ENCODE measurements at regions not wholly inside any gene's neighbourhood (a gene's known extent, or its start where the extent isn't known, plus 50 kb on each side); places are given as distances from the start of the nearest gene placed in this dataset.
"Not testable (repeated sequence)": the region's sequence is repeated elsewhere in the genome, so short reads cannot be mapped to it uniquely, and the experiment has no call there.

DNA sequence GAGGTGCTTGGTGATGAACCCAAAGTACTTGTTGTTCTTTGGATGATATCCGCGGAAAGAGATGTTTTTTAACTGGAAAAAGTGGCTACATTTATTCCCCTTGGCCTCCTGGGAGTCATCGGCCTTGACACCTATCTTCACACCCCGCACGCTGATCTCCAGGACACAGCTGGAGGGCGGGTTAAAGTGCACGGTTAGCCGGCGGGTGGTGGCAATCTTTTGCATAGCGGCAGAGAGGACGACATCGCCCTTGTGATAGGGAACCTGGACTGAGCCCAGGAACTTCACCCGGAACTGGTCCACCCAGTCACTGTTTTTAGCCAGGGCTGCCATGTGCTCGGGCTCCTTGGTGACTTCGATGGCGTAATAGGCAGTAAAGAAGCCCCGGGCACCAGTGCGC lies 110.5 kb upstream of the PLEKHM1 start:
- not testable (repeated sequence) for H3K79me2 ChIP-seq (ENCODE audit: low read length); DNase-seq; H3K27ac ChIP-seq (ENCODE audit: low read length); H3K4me2 ChIP-seq (ENCODE audit: low read depth, low read length, poor library complexity, severe bottlenecking); H3K9ac ChIP-seq (ENCODE audit: low read length); H4K20me1 ChIP-seq (ENCODE audit: insufficient read depth, low read depth, low read length); H3K27me3 ChIP-seq (ENCODE audit: low read length); H3K9me3 ChIP-seq (ENCODE audit: low read length); H2AFZ ChIP-seq (ENCODE audit: low read length); H3K36me3 ChIP-seq (ENCODE audit: insufficient read depth, low read length); H3K4me1 ChIP-seq (ENCODE audit: low read length); H3K9me2 ChIP-seq (replicated peaks; ENCODE audit: insufficient read depth, low read length); H3K4me3 ChIP-seq (ENCODE audit: low read length)

DNA sequence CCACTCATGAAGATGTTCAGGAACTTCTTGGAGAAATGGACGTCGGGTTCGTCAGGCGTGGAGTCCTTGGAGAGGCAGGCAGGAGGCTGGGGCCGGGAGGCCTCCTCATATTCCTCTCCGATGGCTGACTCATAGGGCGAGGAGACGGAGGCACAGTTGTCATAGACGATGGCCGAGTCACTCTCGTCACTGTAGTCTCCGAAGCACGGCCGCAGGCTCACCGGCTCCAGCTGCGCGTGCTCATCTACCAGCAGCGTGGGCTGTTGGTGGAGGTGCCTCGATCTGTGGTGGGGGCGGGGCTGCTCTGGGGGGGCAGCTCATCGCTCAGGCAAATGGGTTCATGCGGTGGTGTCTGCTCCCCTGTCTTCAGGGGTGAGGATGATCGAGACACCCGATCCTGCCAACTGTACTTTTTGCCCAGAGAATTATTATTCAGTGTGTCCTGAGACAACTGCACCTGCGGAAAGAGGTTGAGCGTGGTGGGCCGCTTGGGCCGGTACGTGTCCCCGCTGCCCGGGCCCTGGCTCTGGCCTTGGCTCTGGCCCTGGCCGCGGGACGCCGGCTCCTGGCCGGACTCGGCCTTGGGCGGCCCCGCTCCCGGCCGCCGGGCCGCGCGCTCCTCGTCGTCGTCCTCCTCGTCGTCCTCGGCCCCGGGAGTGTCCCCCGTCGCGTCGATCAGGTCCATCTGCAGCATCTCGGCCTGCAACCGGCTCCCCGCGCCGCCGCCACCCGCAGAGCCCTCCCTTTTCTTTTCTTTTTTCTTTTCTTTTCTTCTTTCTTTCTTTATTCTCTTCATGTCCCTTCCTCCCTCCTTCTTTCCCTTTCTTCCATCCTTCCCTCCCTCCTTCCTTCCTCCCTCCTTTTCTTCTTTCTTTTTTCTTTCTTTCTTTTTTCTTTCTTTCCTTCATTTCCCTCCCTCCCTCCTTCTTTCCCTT lies 111.4 kb upstream of the PLEKHM1 start:
- H3K9me2 ChIP-seq (replicated peaks; ENCODE audit: insufficient read depth, low read length); H3K4me3 ChIP-seq (ENCODE audit: low read length); H2AFZ ChIP-seq (ENCODE audit: low read length); H3K4me1 ChIP-seq (ENCODE audit: low read length); H3K9ac ChIP-seq (ENCODE audit: low read length); H3K36me3 ChIP-seq (ENCODE audit: insufficient read depth, low read length); H3K4me2 ChIP-seq (ENCODE audit: low read depth, low read length, poor library complexity, severe bottlenecking); H3K27ac ChIP-seq (ENCODE audit: low read length); H3K9me3 ChIP-seq (ENCODE audit: low read length); DNase-seq; H3K27me3 ChIP-seq (ENCODE audit: low read length); H3K79me2 ChIP-seq (ENCODE audit: low read length); H4K20me1 ChIP-seq (ENCODE audit: insufficient read depth, low read depth, low read length): not testable (repeated sequence)

DNA sequence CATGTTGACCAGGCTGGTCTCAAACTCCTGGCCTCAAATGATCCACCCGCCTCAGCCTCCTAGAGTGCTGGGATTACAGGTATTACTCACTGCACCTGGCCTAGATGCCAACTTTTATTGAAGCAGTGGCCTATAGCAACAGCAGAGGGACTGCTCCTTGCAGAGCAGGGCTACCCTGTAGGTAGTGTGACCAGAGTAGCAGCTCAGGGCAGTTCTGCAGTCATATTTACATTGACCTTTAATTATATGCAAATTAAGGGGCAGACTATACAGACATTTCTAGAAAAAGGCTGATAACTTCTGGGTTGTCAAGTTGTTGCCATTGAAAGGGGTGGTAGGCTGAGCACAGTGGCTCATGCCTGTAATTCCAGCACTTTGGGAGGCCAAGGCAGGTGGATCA lies 115.2 kb upstream of the PLEKHM1 start:
- not testable (repeated sequence) for H4K20me1 ChIP-seq (ENCODE audit: insufficient read depth, low read depth, low read length); H3K4me3 ChIP-seq (ENCODE audit: low read length); H3K9me3 ChIP-seq (ENCODE audit: low read length); H3K27me3 ChIP-seq (ENCODE audit: low read length); H3K27ac ChIP-seq (ENCODE audit: low read length); H2AFZ ChIP-seq (ENCODE audit: low read length); H3K9me2 ChIP-seq (replicated peaks; ENCODE audit: insufficient read depth, low read length); H3K9ac ChIP-seq (ENCODE audit: low read length); DNase-seq; H3K36me3 ChIP-seq (ENCODE audit: insufficient read depth, low read length); H3K79me2 ChIP-seq (ENCODE audit: low read length); H3K4me1 ChIP-seq (ENCODE audit: low read length); H3K4me2 ChIP-seq (ENCODE audit: low read depth, low read length, poor library complexity, severe bottlenecking)

DNA sequence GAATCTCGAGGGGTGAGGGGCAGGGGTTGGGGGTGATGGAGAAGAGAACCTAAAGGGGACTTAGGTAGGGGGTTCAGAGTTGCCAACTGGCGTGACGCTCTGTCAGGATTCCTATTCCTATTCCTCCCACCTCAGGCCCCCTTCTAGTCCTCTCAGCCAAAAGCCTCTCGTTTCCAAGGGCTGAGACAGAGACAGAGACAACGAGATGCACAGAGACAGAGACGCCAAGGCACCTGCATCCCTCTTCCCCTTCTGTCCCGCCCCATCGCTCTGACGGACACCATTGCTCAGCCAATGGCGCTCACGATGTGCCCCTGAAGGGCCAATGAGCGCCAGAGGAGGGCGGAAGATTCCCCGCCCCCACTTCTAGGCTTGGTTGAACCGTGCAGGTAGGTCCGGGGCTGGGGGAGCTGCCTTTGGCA lies 129.5 kb upstream of the PLEKHM1 start:
- H3K27ac ChIP-seq (ENCODE audit: low read length); H3K27me3 ChIP-seq (ENCODE audit: low read length); H3K36me3 ChIP-seq (ENCODE audit: insufficient read depth, low read length); H2AFZ ChIP-seq (ENCODE audit: low read length); H3K79me2 ChIP-seq (ENCODE audit: low read length); H3K4me1 ChIP-seq (ENCODE audit: low read length); H3K9me3 ChIP-seq (ENCODE audit: low read length); H4K20me1 ChIP-seq (ENCODE audit: insufficient read depth, low read depth, low read length); H3K9me2 ChIP-seq (replicated peaks; ENCODE audit: insufficient read depth, low read length): not testable (repeated sequence)
- Histone ChIP-seq H3K4me2 (ENCODE audit: low read depth, low read length, poor library complexity, severe bottlenecking) (peak overlapping the region; percentile 54), H3K4me3 (ENCODE audit: low read length) (peak overlapping the region; percentile 52), H3K9ac (ENCODE audit: low read length) (0 out of 2 replicates have a peak overlapping the region, but pooled peaks have one; percentile 35)
- peak; percentile 90 for DNase-seq

DNA sequence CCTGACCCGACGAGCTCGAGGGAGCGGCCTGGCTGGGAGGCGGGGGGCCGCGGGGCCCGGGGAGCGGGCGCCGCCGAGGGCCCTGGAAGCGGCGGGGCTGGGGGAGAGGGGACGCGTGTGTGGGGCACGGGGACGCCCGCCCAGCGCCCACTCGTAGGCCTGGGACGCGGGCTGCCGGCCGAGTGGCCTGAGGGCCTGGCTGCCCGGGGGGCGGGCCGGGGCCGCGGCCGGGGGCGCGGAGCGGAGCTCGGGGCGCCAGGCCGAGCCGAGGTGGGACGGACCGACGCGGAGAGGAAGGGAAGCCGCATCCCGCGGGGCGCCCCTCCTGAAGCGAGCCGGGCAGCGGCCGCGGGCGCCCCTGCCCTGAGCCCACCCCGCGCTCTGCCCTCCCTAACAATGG lies 129.9 kb upstream of the PLEKHM1 start:
- not testable (repeated sequence) for H3K4me1 ChIP-seq (ENCODE audit: low read length); H3K9me3 ChIP-seq (ENCODE audit: low read length); DNase-seq; H3K27ac ChIP-seq (ENCODE audit: low read length); H4K20me1 ChIP-seq (ENCODE audit: insufficient read depth, low read depth, low read length); H3K27me3 ChIP-seq (ENCODE audit: low read length); H2AFZ ChIP-seq (ENCODE audit: low read length); H3K9me2 ChIP-seq (replicated peaks; ENCODE audit: insufficient read depth, low read length); H3K79me2 ChIP-seq (ENCODE audit: low read length); H3K36me3 ChIP-seq (ENCODE audit: insufficient read depth, low read length)
- Histone ChIP-seq H3K9ac (ENCODE audit: low read length) (peak overlapping the region; percentile 53), H3K4me3 (ENCODE audit: low read length) (peak overlapping the region; percentile 52; the same call in 1 of the 2 replicates), H3K4me2 (ENCODE audit: low read depth, low read length, poor library complexity, severe bottlenecking) (peak overlapping the region; percentile 54)

DNA sequence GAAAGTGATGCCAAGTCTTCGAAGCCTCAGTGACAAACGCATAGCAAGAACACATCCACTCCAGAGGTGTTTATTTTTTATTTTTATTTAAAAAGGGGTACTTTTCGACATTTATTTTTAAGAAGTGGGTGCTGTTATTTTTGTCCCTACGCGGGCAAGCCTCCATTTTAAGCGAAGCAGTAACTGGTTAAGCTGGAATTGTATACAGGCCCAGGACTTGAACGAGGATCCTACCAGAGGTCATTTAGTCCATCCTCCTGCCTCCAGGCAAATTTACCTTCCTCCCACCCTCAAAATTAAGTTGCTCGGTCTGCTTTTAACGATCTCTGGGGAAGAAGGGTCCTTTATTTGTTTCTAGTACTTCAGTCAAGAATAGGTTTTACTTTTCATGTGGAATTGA lies 130.6 kb upstream of the PLEKHM1 start:
- not testable (repeated sequence) for H3K79me2 ChIP-seq (ENCODE audit: low read length); H3K9me3 ChIP-seq (ENCODE audit: low read length); DNase-seq; H2AFZ ChIP-seq (ENCODE audit: low read length); H4K20me1 ChIP-seq (ENCODE audit: insufficient read depth, low read depth, low read length); H3K4me1 ChIP-seq (ENCODE audit: low read length); H3K36me3 ChIP-seq (ENCODE audit: insufficient read depth, low read length); H3K27ac ChIP-seq (ENCODE audit: low read length); H3K9ac ChIP-seq (ENCODE audit: low read length); H3K4me3 ChIP-seq (ENCODE audit: low read length); H3K9me2 ChIP-seq (replicated peaks; ENCODE audit: insufficient read depth, low read length); H3K27me3 ChIP-seq (ENCODE audit: low read length)
- H3K4me2 ChIP-seq (ENCODE audit: low read depth, low read length, poor library complexity, severe bottlenecking): peak overlapping the region; percentile 47

DNA sequence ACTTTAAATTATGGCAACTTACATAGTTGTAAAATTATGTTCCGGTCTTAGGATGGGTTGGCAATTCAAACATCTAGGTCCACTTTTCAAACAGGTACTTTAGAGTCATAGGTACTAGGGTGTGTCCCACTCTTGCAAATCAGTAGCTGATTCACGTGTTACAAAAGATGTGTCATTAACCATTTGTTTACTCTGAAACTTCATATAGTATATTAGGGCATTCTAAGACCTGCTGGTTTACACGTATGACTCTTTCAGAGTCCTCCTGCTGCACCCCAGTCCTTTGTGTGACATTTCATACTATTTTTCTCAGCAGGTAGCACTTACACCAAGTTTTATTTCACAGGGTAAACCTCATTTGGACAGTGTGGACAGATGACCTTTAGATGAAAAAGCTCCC lies 131.8 kb upstream of the PLEKHM1 start:
- H3K36me3 ChIP-seq (ENCODE audit: insufficient read depth, low read length); H3K27me3 ChIP-seq (ENCODE audit: low read length); H3K4me1 ChIP-seq (ENCODE audit: low read length); H3K79me2 ChIP-seq (ENCODE audit: low read length); H3K4me3 ChIP-seq (ENCODE audit: low read length); DNase-seq; H2AFZ ChIP-seq (ENCODE audit: low read length); H3K9me2 ChIP-seq (replicated peaks; ENCODE audit: insufficient read depth, low read length); H3K27ac ChIP-seq (ENCODE audit: low read length); H3K4me2 ChIP-seq (ENCODE audit: low read depth, low read length, poor library complexity, severe bottlenecking); H3K9ac ChIP-seq (ENCODE audit: low read length); H3K9me3 ChIP-seq (ENCODE audit: low read length); H4K20me1 ChIP-seq (ENCODE audit: insufficient read depth, low read depth, low read length): not testable (repeated sequence)

DNA sequence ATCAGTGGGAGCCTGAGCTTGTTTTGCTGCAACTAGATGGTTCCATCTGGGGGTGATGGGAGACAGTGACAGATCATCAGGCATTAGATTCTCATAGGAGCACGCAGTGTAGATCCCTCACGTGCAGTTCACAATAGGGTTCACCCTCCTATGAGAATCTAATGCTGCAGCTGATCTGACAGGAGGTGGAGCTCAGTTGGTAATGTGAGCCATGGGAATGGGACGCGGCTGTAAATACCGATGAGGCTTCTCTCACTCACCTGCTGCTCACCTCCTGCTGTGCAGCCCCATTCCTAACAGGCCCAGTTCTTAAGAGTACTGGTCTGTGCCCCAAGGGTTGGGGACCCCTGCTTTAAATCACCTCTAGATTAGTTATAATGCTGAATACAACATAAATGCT lies 137.5 kb upstream of the PLEKHM1 start:
- Histone ChIP-seq H3K9me3 (ENCODE audit: low read length) (no peaks in the 10 kb centered on the region), H3K27me3 (ENCODE audit: low read length) (no peaks in the 10 kb centered on the region), H3K4me1 (ENCODE audit: low read length) (no peaks in the 10 kb centered on the region), H4K20me1 (ENCODE audit: insufficient read depth, low read depth, low read length) (no peaks in the 10 kb centered on the region), H2AFZ (ENCODE audit: low read length) (no peak overlapping the region), H3K27ac (ENCODE audit: low read length) (no peak overlapping the region), H3K4me2 (ENCODE audit: low read depth, low read length, poor library complexity, severe bottlenecking) (no peak overlapping the region), H3K4me3 (ENCODE audit: low read length) (no peak overlapping the region), H3K9me2 (replicated peaks; ENCODE audit: insufficient read depth, low read length) (no peaks in the 10 kb centered on the region), H3K36me3 (ENCODE audit: insufficient read depth, low read length) (peaks cover 18% of the 10 kb centered on the region), H3K9ac (ENCODE audit: low read length) (no peak overlapping the region), H3K79me2 (ENCODE audit: low read length) (peaks cover 4% of the 10 kb centered on the region; the same call in 1 of the 2 replicates)
- DNase-seq: no peak
